ENCODE measurements at regions not wholly inside any gene's neighbourhood (a gene's known extent, or its start where the extent isn't known, plus 50 kb on each side); places are given as distances from the start of the nearest gene placed in this dataset.

DNA sequence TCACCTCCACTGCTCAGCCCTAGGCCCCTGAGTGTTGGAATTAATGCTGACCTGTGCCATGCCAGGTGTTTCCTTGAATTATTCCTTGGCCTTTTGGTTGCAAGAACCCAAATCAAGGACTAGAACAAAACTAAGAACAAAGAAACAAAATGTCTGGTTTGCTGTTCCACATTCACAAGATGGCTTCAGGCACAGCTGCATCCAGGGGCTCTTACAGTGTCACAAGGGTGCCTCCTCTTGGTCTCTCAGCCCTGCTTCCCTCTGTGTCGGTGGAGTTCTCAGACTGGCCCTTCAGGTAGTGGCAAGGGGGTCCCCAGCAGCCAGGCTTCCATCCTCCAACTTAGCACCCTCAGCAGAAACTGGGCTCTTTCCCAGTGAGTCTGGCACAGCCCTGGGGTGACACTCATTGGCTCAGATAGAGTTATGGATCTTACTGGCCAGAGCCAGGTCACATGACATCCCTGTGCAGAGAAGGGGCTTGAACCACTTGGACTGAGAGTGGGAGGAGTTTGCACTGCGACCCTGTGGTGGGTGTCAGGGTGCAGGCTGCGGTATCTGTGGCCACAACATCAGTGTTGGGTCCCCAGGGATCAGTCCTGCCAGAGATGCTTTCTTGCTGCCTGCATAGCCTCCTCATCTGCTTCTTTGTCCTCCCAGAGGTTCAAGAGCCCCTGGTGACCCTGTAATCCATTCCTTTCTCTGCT is 427.7 kb upstream of the SULF2 start:
- no peak for TF ChIP-seq ZNF629 (CRISPR knock-in tag; conservative IDR thresholded peaks at IDR 0.05)
- TF ChIP-seq NBN (conservative IDR thresholded peaks at IDR 0.05) = no peak
- no peak for TF ChIP-seq RXRA (CRISPR knock-in tag; IDR thresholded peaks at IDR 0.05)
- TF ChIP-seq EZH2 (conservative IDR thresholded peaks at IDR 0.05; ENCODE audit: low read depth, low read length) = no peak
- no peak for TF ChIP-seq HOXA7 (CRISPR knock-in tag; IDR thresholded peaks at IDR 0.05)
- TF ChIP-seq, protein P1, sequence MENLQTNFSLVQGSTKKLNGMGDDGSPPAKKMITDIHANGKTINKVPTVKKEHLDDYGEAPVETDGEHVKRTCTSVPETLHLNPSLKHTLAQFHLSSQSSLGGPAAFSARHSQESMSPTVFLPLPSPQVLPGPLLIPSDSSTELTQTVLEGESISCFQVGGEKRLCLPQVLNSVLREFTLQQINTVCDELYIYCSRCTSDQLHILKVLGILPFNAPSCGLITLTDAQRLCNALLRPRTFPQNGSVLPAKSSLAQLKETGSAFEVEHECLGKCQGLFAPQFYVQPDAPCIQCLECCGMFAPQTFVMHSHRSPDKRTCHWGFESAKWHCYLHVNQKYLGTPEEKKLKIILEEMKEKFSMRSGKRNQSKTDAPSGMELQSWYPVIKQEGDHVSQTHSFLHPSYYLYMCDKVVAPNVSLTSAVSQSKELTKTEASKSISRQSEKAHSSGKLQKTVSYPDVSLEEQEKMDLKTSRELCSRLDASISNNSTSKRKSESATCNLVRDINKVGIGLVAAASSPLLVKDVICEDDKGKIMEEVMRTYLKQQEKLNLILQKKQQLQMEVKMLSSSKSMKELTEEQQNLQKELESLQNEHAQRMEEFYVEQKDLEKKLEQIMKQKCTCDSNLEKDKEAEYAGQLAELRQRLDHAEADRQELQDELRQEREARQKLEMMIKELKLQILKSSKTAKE (CRISPR knock-in tag; IDR thresholded peaks at IDR 0.05; ENCODE audit: borderline replicate concordance) = no peak
- no peak for TF ChIP-seq POLR2AphosphoS5 (IDR thresholded peaks at IDR 0.05; ENCODE audit: low read depth, low read length)
- TF ChIP-seq, protein P2, sequence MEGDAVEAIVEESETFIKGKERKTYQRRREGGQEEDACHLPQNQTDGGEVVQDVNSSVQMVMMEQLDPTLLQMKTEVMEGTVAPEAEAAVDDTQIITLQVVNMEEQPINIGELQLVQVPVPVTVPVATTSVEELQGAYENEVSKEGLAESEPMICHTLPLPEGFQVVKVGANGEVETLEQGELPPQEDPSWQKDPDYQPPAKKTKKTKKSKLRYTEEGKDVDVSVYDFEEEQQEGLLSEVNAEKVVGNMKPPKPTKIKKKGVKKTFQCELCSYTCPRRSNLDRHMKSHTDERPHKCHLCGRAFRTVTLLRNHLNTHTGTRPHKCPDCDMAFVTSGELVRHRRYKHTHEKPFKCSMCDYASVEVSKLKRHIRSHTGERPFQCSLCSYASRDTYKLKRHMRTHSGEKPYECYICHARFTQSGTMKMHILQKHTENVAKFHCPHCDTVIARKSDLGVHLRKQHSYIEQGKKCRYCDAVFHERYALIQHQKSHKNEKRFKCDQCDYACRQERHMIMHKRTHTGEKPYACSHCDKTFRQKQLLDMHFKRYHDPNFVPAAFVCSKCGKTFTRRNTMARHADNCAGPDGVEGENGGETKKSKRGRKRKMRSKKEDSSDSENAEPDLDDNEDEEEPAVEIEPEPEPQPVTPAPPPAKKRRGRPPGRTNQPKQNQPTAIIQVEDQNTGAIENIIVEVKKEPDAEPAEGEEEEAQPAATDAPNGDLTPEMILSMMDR (CRISPR knock-in tag; IDR thresholded peaks at IDR 0.05) = no peak
- no peak for TF ChIP-seq POLR2A (IDR thresholded peaks at IDR 0.05; ENCODE audit: insufficient read depth in 1 of 2, low read depth in 2 of 2, low read length in 2 of 2)
